ENCODE measurements at regions not wholly inside any gene's neighbourhood (a gene's known extent, or its start where the extent isn't known, plus 50 kb on each side); places are given as distances from the start of the nearest gene placed in this dataset.

GRCh38 chr2:239773228-239774141 is 251.7 kb downstream of the NDUFA10 start:
- Histone ChIP-seq H3K4me1 (no peaks in the 10 kb centered on the region), H3K9me3 (no peaks in the 10 kb centered on the region)
- no peak for DNase-seq

GRCh38 chr2:239772721-239773120 is 252.4 kb downstream of the NDUFA10 start:
- H3K36me3 ChIP-seq: no peaks in the 10 kb centered on the region
- no peak for DNase-seq
- H3K9me3 ChIP-seq: no peaks in the 10 kb centered on the region
- TF ChIP-seq CTCF (IDR thresholded peaks at IDR 0.05; ENCODE audit: low read depth, low read length): no peak
- no peaks in the 10 kb centered on the region for H3K4me1 ChIP-seq
- H3K27me3 ChIP-seq: peaks cover 29% of the 10 kb centered on the region
- no peak overlapping the region for H3K4me3 ChIP-seq (ENCODE audit: low read depth, low read length)

More at GRCh38 chr2:239773228-239774141, 251.7 kb downstream of the NDUFA10 start:
- Histone ChIP-seq H3K27me3 (peaks cover 29% of the 10 kb centered on the region), H3K4me3 (ENCODE audit: low read depth, low read length) (no peak overlapping the region), H3K36me3 (no peaks in the 10 kb centered on the region)
- no peak for TF ChIP-seq CTCF (IDR thresholded peaks at IDR 0.05; ENCODE audit: low read depth, low read length)

GRCh38 chr2:239770246-239770639 is 254.9 kb downstream of the NDUFA10 start:
- Histone ChIP-seq H3K36me3 (no peaks in the 10 kb centered on the region), H3K27me3 (peaks cover 10% of the 10 kb centered on the region), H3K4me3 (ENCODE audit: low read depth, low read length) (no peak overlapping the region), H3K9me3 (no peaks in the 10 kb centered on the region), H3K4me1 (no peaks in the 10 kb centered on the region)
- DNase-seq: peak; percentile 2
- TF ChIP-seq CTCF (IDR thresholded peaks at IDR 0.05; ENCODE audit: low read depth, low read length): no peak

- peak; percentile 2 for DNase-seq
- Histone ChIP-seq H3K4me3 (ENCODE audit: low read depth, low read length) (no peak overlapping the region), H3K27me3 (peaks cover 4% of the 10 kb centered on the region; the same call in 1 of the 2 replicates), H3K4me1 (no peaks in the 10 kb centered on the region), H3K36me3 (no peaks in the 10 kb centered on the region), H3K9me3 (no peaks in the 10 kb centered on the region)
- no peak for TF ChIP-seq CTCF (IDR thresholded peaks at IDR 0.05; ENCODE audit: low read depth, low read length)
Observed at GRCh38 chr2:239769554-239770245, 255.4 kb downstream of the NDUFA10 start.

GRCh38 chr2:239768907-239769553 is 256.1 kb downstream of the NDUFA10 start:
- no peak overlapping the region for H3K4me3 ChIP-seq (ENCODE audit: low read depth, low read length)
- no peaks in the 10 kb centered on the region for H3K36me3 ChIP-seq
- no peaks in the 10 kb centered on the region for H3K4me1 ChIP-seq
- DNase-seq: no peak
- TF ChIP-seq CTCF (IDR thresholded peaks at IDR 0.05; ENCODE audit: low read depth, low read length): no peak
- no peaks in the 10 kb centered on the region for H3K9me3 ChIP-seq
- no peaks in the 10 kb centered on the region for H3K27me3 ChIP-seq
